CD4-positive, CD25-positive, alpha-beta regulatory T cell (primary cell): ENCODE measurements at regions not wholly inside any gene's neighbourhood (a gene's known extent, or its start where the extent isn't known, plus 50 kb on each side); places are given as distances from the start of the nearest gene placed in this dataset.

Source experiments
- ATAC-seq, 2 donors: fragments of 150-1000 bp; cut with Tn5 transposase; one replicate each; pipeline ENCODE4 v1.10.0; 2021; ENCODE audit warnings: low read depth in 2 of 2, moderate number of reproducible peaks in 2 of 2, moderate library complexity in 1 of 2
- DNase-seq, 3 donors: peaks; one replicate each; pipeline versions ENCODE4 v3.0.0 to v3.0.0-alpha.2; 2012 to 2022; ENCODE audit warnings: mixed read lengths in 1 of 3
- H3K27ac ChIP-seq: one replicate; pipeline ENCODE4 v1.7.0; 2013; ENCODE audit warnings: mild to moderate bottlenecking, low read length; ENCODE audit not compliant: insufficient read depth, poor library complexity, severe bottlenecking
- H3K27me3 ChIP-seq: one replicate; pipeline ENCODE4 v1.7.0; 2013; ENCODE audit warnings: low read length; ENCODE audit not compliant: control insufficient read depth, insufficient read depth
- H3K36me3 ChIP-seq: one replicate; pipeline ENCODE4 v1.7.0; 2013; ENCODE audit warnings: mild to moderate bottlenecking, low read length, moderate library complexity; ENCODE audit not compliant: control insufficient read depth, insufficient read depth
- H3K4me1 ChIP-seq: 2 replicates; pipeline ENCODE4 v1.7.0; 2013; ENCODE audit warnings: mild to moderate bottlenecking, low read length; ENCODE audit not compliant: insufficient read depth, control insufficient read depth, poor library complexity, severe bottlenecking
- H3K4me3 ChIP-seq: one replicate; pipeline ENCODE4 v1.7.0; 2013; ENCODE audit warnings: low read depth, mild to moderate bottlenecking, low read length, moderate library complexity
- H3K9me3 ChIP-seq, 2 experiments: 1 replicate in 1 of 2; 2 replicates in 1 of 2; pipeline ENCODE4 v1.7.0; 2013; ENCODE audit warnings: low read length in 2 of 2, mild to moderate bottlenecking in 1 of 2, moderate library complexity in 1 of 2; ENCODE audit not compliant: control insufficient read depth in 2 of 2
- H3K27ac Mint-ChIP-seq, 3 donors: one replicate each; pipeline ENCODE4 v1.8.0; 2020 to 2022; ENCODE audit warnings: mild to moderate bottlenecking in 3 of 3, mixed read lengths in 3 of 3, moderate library complexity in 2 of 3
- H3K27me3 Mint-ChIP-seq: one replicate; pipeline ENCODE4 v1.8.0; 2022; ENCODE audit warnings: mild to moderate bottlenecking, mixed read lengths
- H3K36me3 Mint-ChIP-seq: one replicate; pipeline ENCODE4 v1.8.0; 2020; ENCODE audit warnings: mixed read lengths
- H3K4me1 Mint-ChIP-seq, 4 donors: one replicate each; pipeline ENCODE4 v1.8.0; 2020 to 2022; ENCODE audit warnings: mixed read lengths in 4 of 4, mild to moderate bottlenecking in 1 of 4
- H3K4me3 Mint-ChIP-seq, 4 donors: one replicate each; pipeline ENCODE4 v1.8.0; 2020 to 2022; ENCODE audit warnings: mild to moderate bottlenecking in 4 of 4, mixed read lengths in 4 of 4, moderate library complexity in 3 of 4
- H3K9me3 Mint-ChIP-seq, 7 donors: one replicate each; pipeline ENCODE4 v1.8.0; 2020 to 2022; ENCODE audit warnings: mixed read lengths in 7 of 7, mild to moderate bottlenecking in 3 of 7, moderate library complexity in 2 of 7

DNA sequence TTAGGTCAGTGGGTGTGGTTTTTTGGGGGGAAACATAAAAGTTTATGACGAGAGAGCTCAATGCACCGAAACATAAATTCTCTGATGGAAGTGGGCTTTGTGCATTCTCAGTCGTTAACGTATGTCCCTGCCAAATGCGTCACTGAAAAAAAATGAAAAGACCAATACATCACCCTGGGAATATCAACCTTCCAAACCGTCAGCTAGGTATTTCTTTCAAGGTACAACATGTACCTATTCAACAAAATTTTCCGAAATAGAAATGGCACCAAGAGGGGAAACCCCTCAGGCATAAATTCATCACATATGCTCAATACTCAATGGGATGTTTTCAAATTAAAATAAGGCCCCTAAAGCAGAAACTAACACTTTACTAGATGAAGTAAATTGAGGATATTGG, 266.6 kb upstream of the SUCLG2 start:
- no peaks in the 10 kb centered on the region for H3K27me3 Mint-ChIP-seq
- ATAC-seq = no peak
- Histone ChIP-seq H3K4me3 (no peak overlapping the region), H3K27ac (no peak overlapping the region), H3K9me3 (no peaks in the 10 kb centered on the region), H3K4me1 (no peaks in the 10 kb centered on the region), H3K27me3 (no peaks in the 10 kb centered on the region), H3K36me3 (no peaks in the 10 kb centered on the region)
- no peak for DNase-seq
- no peak overlapping the region for H3K27ac Mint-ChIP-seq
- H3K4me3 Mint-ChIP-seq = no peak overlapping the region
- H3K36me3 Mint-ChIP-seq = peaks cover 4% of the 10 kb centered on the region
- H3K4me1 Mint-ChIP-seq = no peaks in the 10 kb centered on the region
- H3K9me3 Mint-ChIP-seq = peaks cover 0 to 12% (median 1%) of the 10 kb centered on the region in 7 donors

DNA sequence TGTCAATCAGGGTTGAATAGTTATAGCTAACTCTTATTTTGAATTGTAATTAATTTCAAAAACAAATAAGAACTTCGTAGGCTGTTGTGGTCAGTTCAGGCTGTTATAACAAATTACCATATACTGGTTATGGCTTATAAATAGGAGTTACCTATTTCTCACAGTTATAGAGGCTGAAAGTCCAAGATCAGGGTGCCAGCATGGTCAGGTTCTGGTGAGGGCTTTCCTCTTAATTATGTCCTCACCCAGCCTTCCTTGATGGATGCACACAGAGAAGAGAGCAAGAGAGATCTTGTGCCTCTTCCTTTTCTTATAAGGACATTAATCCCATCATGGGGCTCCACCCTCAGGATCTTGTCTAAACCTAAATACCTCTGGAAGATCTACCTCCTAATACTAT, 265.9 kb upstream of the SUCLG2 start:
- Mint-ChIP-seq H3K36me3 (peaks cover 4% of the 10 kb centered on the region), H3K27ac (no peak overlapping the region), H3K9me3 (peaks cover 0 to 6% (median 0%) of the 10 kb centered on the region in 7 donors), H3K27me3 (no peaks in the 10 kb centered on the region), H3K4me1 (no peaks in the 10 kb centered on the region), H3K4me3 (no peak overlapping the region)
- Histone ChIP-seq H3K36me3 (no peaks in the 10 kb centered on the region), H3K27me3 (no peaks in the 10 kb centered on the region), H3K4me3 (no peak overlapping the region), H3K27ac (no peak overlapping the region), H3K9me3 (no peaks in the 10 kb centered on the region), H3K4me1 (no peaks in the 10 kb centered on the region)
- ATAC-seq = no peak
- no peak for DNase-seq

DNA sequence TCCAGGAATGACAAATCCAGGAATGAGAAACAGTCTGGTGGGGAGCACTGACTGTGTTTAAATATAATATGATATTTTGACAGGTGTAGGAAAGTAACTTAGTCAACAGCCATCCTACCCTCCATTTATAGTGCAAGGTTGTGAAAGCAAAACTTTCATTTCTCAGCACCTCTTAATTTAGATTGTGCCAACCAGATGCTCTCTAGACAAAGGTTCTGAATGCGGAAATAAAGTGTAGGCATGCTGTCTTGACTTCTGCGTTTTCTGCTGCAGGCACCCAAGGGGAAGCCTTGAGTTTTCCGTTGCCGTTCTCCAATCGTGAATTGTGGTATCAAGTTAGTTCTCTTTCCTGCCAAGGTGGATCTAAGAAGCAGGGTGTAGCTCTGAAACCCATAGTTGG, 261.9 kb upstream of the SUCLG2 start:
- Histone ChIP-seq H3K4me3 (no peak overlapping the region), H3K4me1 (no peaks in the 10 kb centered on the region), H3K27ac (no peak overlapping the region), H3K9me3 (no peaks in the 10 kb centered on the region), H3K27me3 (no peaks in the 10 kb centered on the region), H3K36me3 (no peaks in the 10 kb centered on the region)
- no peak overlapping the region for H3K4me3 Mint-ChIP-seq
- H3K27ac Mint-ChIP-seq = no peak overlapping the region
- H3K9me3 Mint-ChIP-seq = peaks cover 0 to 3% (median 0%) of the 10 kb centered on the region in 7 donors
- H3K27me3 Mint-ChIP-seq = no peaks in the 10 kb centered on the region
- peaks cover 0 to 2% (median 0%) of the 10 kb centered on the region in 4 donors for H3K4me1 Mint-ChIP-seq
- DNase-seq = no peak
- ATAC-seq = no peak
- no peaks in the 10 kb centered on the region for H3K36me3 Mint-ChIP-seq

DNA sequence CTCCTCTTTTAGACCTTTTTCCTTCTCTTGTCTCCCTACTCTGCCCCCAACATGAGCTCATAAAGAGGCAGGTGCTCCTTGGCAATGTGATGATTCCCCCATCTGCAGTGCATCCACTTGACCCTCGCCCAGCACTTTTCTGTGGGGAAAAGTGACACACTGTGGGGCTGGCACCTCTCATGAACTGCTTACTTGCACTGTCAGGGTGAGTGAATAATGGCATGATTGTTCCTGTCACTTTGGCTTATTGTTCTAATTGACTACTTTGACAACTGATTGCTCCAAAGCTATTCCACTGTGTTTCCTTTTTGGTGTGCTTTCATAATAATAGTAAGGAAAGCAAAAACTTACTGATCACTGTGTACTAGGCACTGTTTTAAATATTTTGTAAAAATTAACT, 253.3 kb upstream of the SUCLG2 start:
- H3K4me1 ChIP-seq = no peaks in the 10 kb centered on the region
- H3K4me1 Mint-ChIP-seq = peaks cover 0 to 5% (median 3%) of the 10 kb centered on the region in 4 donors
- DNase-seq (no peak), ATAC-seq (no peak)
- H3K36me3 ChIP-seq = no peaks in the 10 kb centered on the region
- H3K4me3 ChIP-seq = no peak overlapping the region
- H3K27ac Mint-ChIP-seq = peak overlapping the region in 1 of 3 donors; percentile 26
- H3K27ac ChIP-seq = no peak overlapping the region
- peaks cover 12% of the 10 kb centered on the region for H3K27me3 Mint-ChIP-seq
- no peaks in the 10 kb centered on the region for H3K9me3 ChIP-seq
- no peaks in the 10 kb centered on the region for H3K36me3 Mint-ChIP-seq
- peaks cover 0 to 2% (median 0%) of the 10 kb centered on the region in 7 donors for H3K9me3 Mint-ChIP-seq
- H3K4me3 Mint-ChIP-seq = no peak overlapping the region
- no peaks in the 10 kb centered on the region for H3K27me3 ChIP-seq

DNA sequence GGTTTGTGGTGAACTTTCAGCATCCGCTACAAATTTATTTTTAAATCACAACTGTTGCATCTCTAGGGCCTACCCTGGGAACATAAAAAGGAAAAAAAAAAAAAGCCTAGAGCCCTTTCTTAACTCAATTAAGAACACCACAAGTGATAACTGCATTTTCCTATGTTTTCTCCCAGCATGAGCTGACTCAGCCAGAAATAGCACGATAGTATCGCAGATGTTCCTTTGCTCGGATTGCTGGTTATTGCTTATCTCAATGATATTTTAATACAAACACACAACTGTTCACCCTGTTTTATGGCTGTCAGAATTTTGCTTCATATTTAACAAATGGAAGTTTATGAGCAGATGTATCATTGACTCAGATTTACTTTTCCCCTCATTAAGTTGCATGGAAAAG, 251.8 kb upstream of the SUCLG2 start:
- peaks cover 12% of the 10 kb centered on the region for H3K27me3 Mint-ChIP-seq
- Histone ChIP-seq H3K9me3 (no peaks in the 10 kb centered on the region), H3K27ac (no peak overlapping the region), H3K27me3 (no peaks in the 10 kb centered on the region), H3K36me3 (no peaks in the 10 kb centered on the region), H3K4me1 (no peaks in the 10 kb centered on the region), H3K4me3 (no peak overlapping the region)
- H3K4me3 Mint-ChIP-seq = no peak overlapping the region
- no peak overlapping the region for H3K27ac Mint-ChIP-seq
- peaks cover 0 to 7% (median 5%) of the 10 kb centered on the region in 4 donors for H3K4me1 Mint-ChIP-seq
- H3K9me3 Mint-ChIP-seq = peaks cover 0 to 2% (median 0%) of the 10 kb centered on the region in 7 donors
- ATAC-seq = no peak
- no peak for DNase-seq
- H3K36me3 Mint-ChIP-seq = no peaks in the 10 kb centered on the region

DNA sequence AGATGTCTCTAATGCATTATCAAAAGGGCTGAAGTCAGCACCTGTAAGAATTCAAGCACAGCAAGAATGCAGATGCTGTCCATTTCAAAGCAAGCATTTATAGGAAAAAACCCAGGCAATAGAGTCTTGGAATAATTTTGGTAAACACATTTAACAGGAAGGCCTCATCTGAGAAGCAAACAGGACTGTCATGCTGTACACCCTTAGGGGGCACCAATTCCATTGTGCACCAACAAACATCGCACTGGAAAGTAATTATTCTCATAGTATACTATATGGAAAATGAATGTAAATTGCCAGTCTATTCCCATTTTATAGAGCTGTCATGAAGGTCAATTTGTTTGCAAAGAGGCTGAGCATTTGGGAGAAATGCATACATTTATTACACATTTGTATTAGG, 247.3 kb upstream of the SUCLG2 start:
- no peaks in the 10 kb centered on the region for H3K36me3 ChIP-seq
- Mint-ChIP-seq H3K27me3 (no peaks in the 10 kb centered on the region), H3K4me3 (no peak overlapping the region), H3K4me1 (peaks cover 0 to 6% (median 3%) of the 10 kb centered on the region in 4 donors), H3K9me3 (peaks cover 0 to 2% (median 0%) of the 10 kb centered on the region in 7 donors), H3K36me3 (no peaks in the 10 kb centered on the region), H3K27ac (no peak overlapping the region)
- no peaks in the 10 kb centered on the region for H3K9me3 ChIP-seq
- no peaks in the 10 kb centered on the region for H3K4me1 ChIP-seq
- H3K27ac ChIP-seq = no peak overlapping the region
- no peaks in the 10 kb centered on the region for H3K27me3 ChIP-seq
- ATAC-seq (no peak), DNase-seq (peak in 2 of 3 donors; percentile 3 to 8)
- no peak overlapping the region for H3K4me3 ChIP-seq

DNA sequence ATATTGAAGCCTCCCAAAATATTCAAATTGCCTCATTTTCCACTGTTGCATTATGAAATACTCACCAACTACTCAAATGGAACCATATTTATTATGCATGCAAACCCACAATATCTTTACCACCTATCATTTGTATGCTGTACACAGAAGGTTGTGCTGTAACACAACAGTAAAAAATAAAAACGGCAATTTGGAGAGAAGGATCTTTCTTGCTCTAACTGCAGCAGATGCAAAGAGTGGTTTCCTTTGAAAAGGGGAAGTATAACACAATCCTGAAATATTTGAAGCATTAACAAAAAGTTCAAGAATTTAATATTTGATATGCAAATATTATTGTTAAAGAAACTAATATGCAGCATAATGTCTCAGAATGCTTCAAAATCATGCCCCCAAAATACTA, 244.5 kb upstream of the SUCLG2 start:
- ATAC-seq (no peak), DNase-seq (no peak)
- Histone ChIP-seq H3K4me3 (no peak overlapping the region), H3K27ac (no peak overlapping the region), H3K9me3 (no peaks in the 10 kb centered on the region), H3K27me3 (no peaks in the 10 kb centered on the region), H3K4me1 (no peaks in the 10 kb centered on the region), H3K36me3 (no peaks in the 10 kb centered on the region)
- Mint-ChIP-seq H3K9me3 (peaks cover 0 to 2% (median 0%) of the 10 kb centered on the region in 7 donors), H3K36me3 (no peaks in the 10 kb centered on the region), H3K27me3 (peaks cover 5% of the 10 kb centered on the region), H3K4me3 (no peak overlapping the region), H3K27ac (no peak overlapping the region), H3K4me1 (peaks cover 0 to 6% (median 0%) of the 10 kb centered on the region in 4 donors)

DNA sequence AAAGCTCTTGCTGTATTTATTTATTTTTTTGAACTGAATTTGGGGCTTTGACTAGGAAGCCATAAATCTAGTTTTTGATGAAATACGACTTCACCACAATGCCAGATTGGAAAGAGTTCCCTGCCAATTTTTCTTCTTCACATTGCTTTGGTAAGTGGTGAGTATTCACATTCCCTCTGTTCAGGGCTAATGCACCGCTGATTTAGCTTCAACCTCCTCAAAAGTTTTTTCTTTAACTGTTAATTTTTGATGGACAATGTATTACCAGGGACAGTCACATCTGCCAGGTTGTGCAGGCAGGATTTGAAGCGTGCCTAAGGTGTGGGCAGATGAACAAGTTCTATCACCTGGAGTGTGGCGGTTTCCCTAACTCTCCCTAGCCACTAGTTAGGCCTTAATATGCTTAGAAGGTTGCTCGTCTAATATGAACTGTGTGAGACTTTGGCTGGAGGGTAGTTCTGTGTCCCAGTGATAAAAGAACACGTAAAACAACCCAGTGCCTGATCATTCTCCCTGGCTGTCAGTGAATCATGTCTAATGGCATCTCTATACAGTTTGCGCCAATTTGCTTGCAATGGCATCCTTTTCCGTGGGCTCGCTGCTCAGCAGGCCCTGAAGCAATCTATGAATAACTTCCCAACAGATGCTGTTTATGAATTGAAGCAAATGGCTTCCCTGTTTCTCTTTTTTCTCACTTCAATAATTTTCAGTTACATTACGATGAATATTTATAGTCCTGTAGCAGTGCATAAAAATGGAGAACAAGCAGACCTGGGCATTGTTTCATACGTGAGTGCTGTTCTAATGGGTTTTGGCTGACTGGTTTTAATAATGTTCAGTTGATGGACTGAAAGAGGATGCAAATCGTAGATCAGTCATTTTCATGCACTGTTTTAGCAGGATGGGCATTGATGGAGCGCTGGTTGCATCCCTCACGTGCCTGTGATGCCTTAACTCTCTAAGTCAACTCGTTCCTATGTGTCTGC, 243.2 kb upstream of the SUCLG2 start:
- no peak overlapping the region for H3K4me3 ChIP-seq
- Mint-ChIP-seq H3K4me3 (no peak overlapping the region), H3K27me3 (peaks cover 5% of the 10 kb centered on the region), H3K36me3 (no peaks in the 10 kb centered on the region), H3K9me3 (no peaks in the 10 kb centered on the region), H3K4me1 (peaks cover 0 to 5% (median 0%) of the 10 kb centered on the region in 4 donors), H3K27ac (no peak overlapping the region)
- H3K9me3 ChIP-seq = no peaks in the 10 kb centered on the region
- no peak overlapping the region for H3K27ac ChIP-seq
- no peaks in the 10 kb centered on the region for H3K27me3 ChIP-seq
- ATAC-seq = no peak
- no peak for DNase-seq
- H3K4me1 ChIP-seq = no peaks in the 10 kb centered on the region
- H3K36me3 ChIP-seq = no peaks in the 10 kb centered on the region
